Left ventricle myocardium inferior (tissue), 1 donor: ENCODE measurements at regions not wholly inside any gene's neighbourhood (a gene's known extent, or its start where the extent isn't known, plus 50 kb on each side); places are given as distances from the start of the nearest gene placed in this dataset.
"Not testable (repeated sequence)": the region's sequence is repeated elsewhere in the genome, so short reads cannot be mapped to it uniquely, and the experiment has no call there.

Source experiments
- DNase-seq: peaks from one replicate; pipeline ENCODE4 v3.0.0-alpha.2; 2020
- H3K27ac ChIP-seq: fragments of 200-600 bp; replicated peaks from 2 replicates; pipeline ENCODE4 v1.8.0; 2021
- H3K27me3 ChIP-seq: fragments of 200-600 bp; 2 replicates; pipeline ENCODE4 v1.8.0; 2021; ENCODE audit warnings: low read depth
- H3K36me3 ChIP-seq: fragments of 200-600 bp; 2 replicates; pipeline ENCODE4 v1.8.0; 2021
- H3K4me1 ChIP-seq: fragments of 200-600 bp; 2 replicates; pipeline ENCODE4 v1.8.0; 2021
- H3K4me3 ChIP-seq: fragments of 200-600 bp; 2 replicates; pipeline ENCODE4 v1.8.0; 2021; ENCODE audit warnings: mild to moderate bottlenecking, moderate library complexity
- H3K9me3 ChIP-seq: fragments of 200-600 bp; replicated peaks from 2 replicates; pipeline ENCODE4 v1.8.0; 2021
- CTCF ChIP-seq: fragments of 200-600 bp; IDR thresholded peaks from 2 replicates; pipeline ENCODE4 v1.8.0; 2021; ENCODE audit warnings: antibody characterized with exemption, mild to moderate bottlenecking, borderline replicate concordance
- intact Hi-C: fragments of 100-400 bp; cut with micrococcal nuclease; formaldehyde crosslinking; loops from one replicate; pipeline ENCODE4 v1.11.0; 2022
- donor health status: DM: no; HTN: yes; CAD: no; lungs with severe emphysema.

- no peak for TF ChIP-seq CTCF
- no peaks in the 10 kb centered on the region for H3K4me1 ChIP-seq
- H3K36me3 ChIP-seq = no peaks in the 10 kb centered on the region
- H3K9me3 ChIP-seq = peaks cover 10% of the 10 kb centered on the region
- DNase-seq = no peak
- H3K4me3 ChIP-seq = no peak overlapping the region
- H3K27me3 ChIP-seq = peaks cover 18% of the 10 kb centered on the region
- H3K27ac ChIP-seq = no peak overlapping the region
- intact Hi-C loops = no loop called here
Measured at GRCh38 chr10:84015877-84016595, 123.3 kb upstream of the GHITM start.

GRCh38 chr10:84018826-84019225 is 120.5 kb upstream of the GHITM start:
- H3K9me3 ChIP-seq = peaks cover 31% of the 10 kb centered on the region
- no peak for TF ChIP-seq CTCF
- intact Hi-C loops = no loop called here

DNA sequence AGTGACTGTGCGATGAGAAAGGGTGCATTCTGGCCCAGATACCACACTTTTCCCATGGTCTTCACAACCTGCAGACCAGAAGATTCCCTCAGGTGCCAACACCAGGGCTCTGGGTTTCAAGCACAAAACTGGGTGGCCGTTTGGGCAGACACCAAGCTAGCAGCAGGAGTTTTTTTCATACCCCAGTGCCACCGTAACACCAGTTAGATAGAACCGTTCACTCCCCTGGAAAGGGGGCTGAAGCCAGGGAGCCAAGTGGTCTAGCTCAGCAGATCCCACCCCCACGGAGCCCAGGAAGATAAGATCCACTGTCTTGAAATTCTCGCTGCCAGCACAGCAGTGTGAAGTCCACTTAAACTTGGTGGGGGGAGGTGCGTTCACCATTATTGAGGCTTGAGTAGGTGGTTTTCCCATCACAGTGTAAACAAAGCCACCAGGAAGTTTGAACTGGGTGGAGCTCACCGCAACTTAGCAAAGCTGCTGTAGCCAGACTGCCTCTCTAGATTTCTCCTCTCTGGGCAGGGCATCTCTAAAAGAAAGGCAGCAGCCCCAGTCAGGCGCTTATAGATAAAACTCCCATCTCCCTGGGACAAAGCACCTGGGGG is 119.4 kb upstream of the GHITM start:
- intact Hi-C loops, H3K27me3 ChIP-seq, H3K4me1 ChIP-seq: not testable (repeated sequence)

More at GRCh38 chr10:84018826-84019225, 120.5 kb upstream of the GHITM start:
- DNase-seq = no peak
- H3K27ac ChIP-seq = no peak overlapping the region
- no peaks in the 10 kb centered on the region for H3K4me1 ChIP-seq
- no peaks in the 10 kb centered on the region for H3K36me3 ChIP-seq
- peaks cover 7% of the 10 kb centered on the region for H3K27me3 ChIP-seq
- H3K4me3 ChIP-seq = no peak overlapping the region

GRCh38 chr10:84026821-84027257 is 112.5 kb upstream of the GHITM start:
- peaks cover 34% of the 10 kb centered on the region for H3K9me3 ChIP-seq
- peak; percentile 64 for TF ChIP-seq CTCF
- H3K4me3 ChIP-seq = no peak overlapping the region
- no peaks in the 10 kb centered on the region for H3K4me1 ChIP-seq
- H3K36me3 ChIP-seq = no peaks in the 10 kb centered on the region
- no peaks in the 10 kb centered on the region for H3K27me3 ChIP-seq
- intact Hi-C loops = no loop called here
- no peak for DNase-seq
- H3K27ac ChIP-seq = no peak overlapping the region

More for the DNA sequence above, 119.4 kb upstream of the GHITM start:
- peaks cover 42% of the 10 kb centered on the region for H3K9me3 ChIP-seq
- not testable (repeated sequence) for H3K4me3 ChIP-seq, H3K36me3 ChIP-seq, H3K27ac ChIP-seq, DNase-seq

DNA sequence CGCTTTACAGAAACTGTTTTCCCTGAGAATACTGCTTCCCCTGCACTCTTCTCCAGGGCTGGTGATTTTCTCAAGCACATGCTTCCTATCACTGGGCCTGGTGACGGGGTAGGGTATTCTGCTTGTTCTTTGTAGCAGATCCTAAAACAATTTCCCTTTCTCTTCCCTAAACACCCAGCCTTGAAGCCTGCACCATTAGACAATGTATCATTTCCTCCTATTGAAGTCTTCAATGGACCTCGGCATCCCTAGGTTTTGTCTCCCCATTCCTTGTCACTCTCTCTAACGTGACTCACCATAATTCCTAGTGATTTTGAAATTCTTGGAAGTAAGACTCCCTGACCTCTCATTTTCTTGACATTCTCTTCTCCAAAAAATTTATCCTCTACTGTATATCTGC is 109.5 kb upstream of the GHITM start:
- no peaks in the 10 kb centered on the region for H3K27me3 ChIP-seq
- H3K4me1 ChIP-seq = no peaks in the 10 kb centered on the region
- H3K9me3 ChIP-seq = peaks cover 21% of the 10 kb centered on the region
- no peak for DNase-seq
- no peak for TF ChIP-seq CTCF
- H3K36me3 ChIP-seq = no peaks in the 10 kb centered on the region
- H3K4me3 ChIP-seq = no peak overlapping the region
- H3K27ac ChIP-seq = no peak overlapping the region
- intact Hi-C loops = no loop called here

- H3K36me3 ChIP-seq = no peaks in the 10 kb centered on the region
- no peaks in the 10 kb centered on the region for H3K4me1 ChIP-seq
- peaks cover 20% of the 10 kb centered on the region for H3K9me3 ChIP-seq
- intact Hi-C loops = no loop called here
- no peaks in the 10 kb centered on the region for H3K27me3 ChIP-seq
- no peak overlapping the region for H3K27ac ChIP-seq
- TF ChIP-seq CTCF = no peak
- no peak for DNase-seq
- no peak overlapping the region for H3K4me3 ChIP-seq
Measured at GRCh38 chr10:84038035-84038434, 101.3 kb upstream of the GHITM start.
